NCI-H2171 (cell line): ENCODE measurements at regions not wholly inside any gene's neighbourhood (a gene's known extent, or its start where the extent isn't known, plus 50 kb on each side); places are given as distances from the start of the nearest gene placed in this dataset.

Source experiments
- DNase-seq: peaks from one replicate; lab custom pipeline; 2025; lab: John Stamatoyannopoulos, UW

- DNase-seq, result no peak
These were observed 840.8 kb upstream of the HTR2C start for GRCh38 chrX:113743069-113743468.

- DNase-seq, result no peak
These were observed 842.1 kb upstream of the HTR2C start for GRCh38 chrX:113741744-113742143.

GRCh38 chrX:113728937-113729336 lies 854.9 kb upstream of the HTR2C start:
- DNase-seq, result no peak

DNA sequence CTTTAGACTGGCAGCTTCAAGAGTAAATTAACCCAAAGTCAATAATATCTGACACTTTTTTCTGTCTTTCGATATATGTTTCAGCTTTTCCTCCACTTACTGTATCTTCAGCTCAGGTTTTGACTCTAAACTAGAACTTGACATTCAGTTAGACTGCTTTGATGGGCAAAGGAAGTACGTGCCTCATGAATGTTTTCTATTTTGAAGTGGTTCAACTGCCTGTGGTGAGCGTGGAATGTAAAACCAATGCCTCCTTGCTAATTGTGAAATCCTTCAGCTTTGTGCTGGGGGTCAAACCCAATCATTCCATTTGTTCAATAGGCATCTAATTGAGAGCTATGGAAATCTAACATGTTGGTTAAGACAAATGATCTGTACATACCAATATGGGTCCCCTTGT lies 857.0 kb upstream of the HTR2C start:
- DNase-seq, result no peak

DNA sequence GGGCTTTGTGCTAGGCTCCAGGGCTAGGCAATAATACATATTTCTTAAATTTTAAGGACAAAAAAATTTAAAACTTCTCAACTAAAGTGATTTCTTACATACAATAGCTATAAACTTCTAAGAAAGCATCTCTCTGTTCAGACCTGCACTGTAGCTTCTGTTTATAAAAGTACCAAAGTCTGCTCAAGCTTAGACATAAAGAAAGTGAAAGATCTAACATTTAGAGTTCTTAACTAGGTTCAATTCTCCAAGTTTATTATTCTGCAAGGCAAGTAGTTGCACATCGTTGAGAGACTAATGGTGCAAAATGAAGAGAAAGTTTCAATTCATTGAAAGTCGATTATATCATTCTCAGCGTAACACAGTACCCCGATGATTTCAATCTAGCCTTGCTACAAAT lies 857.4 kb upstream of the HTR2C start:
- DNase-seq, result no peak

GRCh38 chrX:113726009-113726408 lies 857.9 kb upstream of the HTR2C start:
- DNase-seq, result no peak

- DNase-seq, result no peak
These were observed 859.3 kb upstream of the AMOT start for GRCh38 chrX:113699939-113700338.

GRCh38 chrX:113675278-113675677 lies 834.6 kb upstream of the AMOT start:
- DNase-seq, result no peak

GRCh38 chrX:113651306-113651705 lies 810.7 kb upstream of the AMOT start:
- DNase-seq, result no peak

DNA sequence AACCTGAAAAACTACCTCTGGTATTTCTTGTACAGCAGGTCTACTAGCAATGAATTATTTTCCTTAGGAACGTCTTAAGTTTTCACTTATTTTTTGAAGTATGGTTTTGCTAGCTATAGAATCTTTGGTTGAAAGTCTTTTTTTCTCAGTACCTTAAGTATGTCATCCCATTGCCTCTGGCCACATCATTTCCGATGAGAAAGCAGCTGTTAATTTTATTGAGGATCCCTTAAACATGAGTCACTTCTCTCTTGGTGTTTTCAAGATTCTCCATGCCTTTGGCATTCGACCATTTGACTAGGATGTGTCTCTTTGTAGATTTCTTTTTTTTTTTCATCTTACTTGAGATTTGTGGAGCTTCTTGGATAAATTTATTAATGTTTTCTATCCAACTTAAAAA lies 803.8 kb upstream of the AMOT start:
- no peak for DNase-seq

DNA sequence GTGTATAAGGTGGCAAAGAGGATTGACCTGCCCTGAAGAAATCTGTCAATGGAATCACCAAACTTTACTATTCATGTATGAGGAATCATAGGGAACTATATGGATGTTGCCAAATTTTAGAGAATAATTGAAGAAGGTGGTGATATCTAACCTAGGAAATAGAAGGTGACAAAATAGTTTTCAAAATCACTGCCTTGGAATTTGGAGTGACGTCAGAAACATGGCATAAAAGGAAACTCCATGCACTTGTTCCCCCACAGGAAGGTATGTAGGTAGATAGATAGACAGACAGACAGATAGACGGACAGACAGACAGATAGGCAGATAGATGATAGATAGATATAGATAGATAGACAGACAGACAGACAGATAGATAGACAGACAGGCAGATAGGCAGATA lies 793.9 kb upstream of the AMOT start:
- no peak for DNase-seq

DNA sequence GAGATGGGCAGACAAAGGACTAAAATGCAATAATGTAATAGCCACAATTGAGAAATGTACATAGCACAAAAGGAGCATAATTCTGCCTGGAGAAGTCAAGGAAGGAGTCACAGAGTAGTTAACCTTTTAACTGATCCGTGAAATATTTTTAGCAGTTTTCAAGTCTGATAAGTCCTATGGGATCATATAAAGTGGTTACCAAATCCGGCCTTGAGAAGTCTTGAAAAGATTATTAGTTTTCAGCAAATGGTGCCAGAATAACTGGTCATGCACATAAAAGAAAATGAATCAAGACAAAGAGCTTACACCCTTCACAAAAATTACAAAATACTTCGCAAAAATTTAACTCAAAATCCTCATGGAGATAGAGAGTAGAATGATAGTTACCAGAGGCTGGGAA lies 788.7 kb upstream of the AMOT start:
- DNase-seq, result no peak

- no peak for DNase-seq
These were observed 753.7 kb upstream of the AMOT start for GRCh38 chrX:113594123-113594841.

DNA sequence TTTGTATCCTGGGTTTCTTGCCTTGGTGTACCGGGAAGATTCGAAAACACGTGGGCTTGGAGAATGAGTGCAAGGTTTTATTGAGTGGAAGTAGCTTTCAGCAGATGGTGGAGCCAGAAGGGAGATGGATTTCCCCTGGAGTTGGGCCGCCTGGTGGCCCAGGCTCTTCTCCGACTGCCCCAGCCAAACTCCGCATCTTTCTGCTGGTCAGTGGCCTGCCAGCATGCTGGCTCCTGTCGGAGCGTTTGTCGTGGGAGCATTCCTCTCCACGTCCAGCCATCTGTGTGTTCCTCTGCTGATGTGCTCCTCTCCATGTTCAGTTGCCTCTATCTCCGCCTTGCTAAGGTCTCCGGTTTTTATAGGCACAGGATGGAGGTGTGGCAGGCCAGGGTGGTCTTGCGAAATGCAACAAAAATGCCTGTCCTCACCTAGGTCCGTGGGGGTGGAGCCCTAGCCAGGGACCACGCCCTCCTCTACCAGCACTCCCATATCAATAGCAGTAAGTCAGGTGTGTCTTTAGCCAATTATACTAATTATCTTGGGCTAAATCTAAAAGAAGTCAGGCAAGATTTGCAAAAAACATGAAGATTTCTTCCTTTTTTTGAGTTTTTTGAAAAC lies 745.8 kb upstream of the AMOT start:
- no peak for DNase-seq

GRCh38 chrX:113580486-113580885 lies 739.9 kb upstream of the AMOT start:
- DNase-seq, result no peak

- no peak for DNase-seq
These were observed 717.9 kb upstream of the AMOT start for GRCh38 chrX:113558576-113558975.

GRCh38 chrX:113551919-113552318 lies 711.3 kb upstream of the AMOT start:
- DNase-seq, result no peak

GRCh38 chrX:113548308-113549015 lies 707.8 kb upstream of the AMOT start:
- DNase-seq, result no peak

GRCh38 chrX:113545040-113545439 lies 704.4 kb upstream of the AMOT start:
- no peak for DNase-seq

DNA sequence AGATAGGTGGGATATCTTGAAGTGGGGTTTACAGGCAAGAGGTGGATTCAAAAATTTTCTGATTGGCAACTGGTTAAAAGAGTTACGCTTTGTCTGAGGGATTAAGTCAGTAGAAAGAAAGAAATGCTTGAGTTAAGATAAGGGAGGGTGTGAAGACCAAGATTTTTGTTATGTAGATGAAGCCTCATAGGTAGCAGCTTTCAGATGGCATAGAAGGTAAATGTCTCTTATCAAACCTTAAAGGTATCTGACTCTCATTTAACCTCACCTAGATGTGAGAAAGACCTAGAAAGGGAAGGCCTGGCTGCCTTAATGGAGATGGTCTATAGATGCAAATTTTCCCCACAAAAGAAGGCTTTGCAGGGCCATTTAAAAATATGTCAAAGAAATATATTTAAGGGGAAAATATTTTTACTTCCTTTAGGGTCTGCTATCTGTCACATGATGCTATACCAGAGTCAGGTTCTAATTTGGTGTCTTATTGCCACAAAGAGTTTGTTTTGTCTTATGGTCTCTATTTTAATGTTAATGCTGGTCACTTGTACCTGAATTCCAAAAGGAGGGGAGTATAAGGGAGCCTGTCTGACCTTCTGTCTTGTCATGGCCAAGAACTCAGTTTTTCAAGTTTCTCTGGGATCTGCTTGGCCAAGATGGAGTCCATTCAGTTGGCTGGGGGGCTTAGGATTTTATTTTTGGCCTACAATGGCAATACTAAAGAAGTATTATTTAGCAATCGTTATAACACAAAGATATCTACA lies 699.1 kb upstream of the AMOT start:
- DNase-seq, result no peak

DNA sequence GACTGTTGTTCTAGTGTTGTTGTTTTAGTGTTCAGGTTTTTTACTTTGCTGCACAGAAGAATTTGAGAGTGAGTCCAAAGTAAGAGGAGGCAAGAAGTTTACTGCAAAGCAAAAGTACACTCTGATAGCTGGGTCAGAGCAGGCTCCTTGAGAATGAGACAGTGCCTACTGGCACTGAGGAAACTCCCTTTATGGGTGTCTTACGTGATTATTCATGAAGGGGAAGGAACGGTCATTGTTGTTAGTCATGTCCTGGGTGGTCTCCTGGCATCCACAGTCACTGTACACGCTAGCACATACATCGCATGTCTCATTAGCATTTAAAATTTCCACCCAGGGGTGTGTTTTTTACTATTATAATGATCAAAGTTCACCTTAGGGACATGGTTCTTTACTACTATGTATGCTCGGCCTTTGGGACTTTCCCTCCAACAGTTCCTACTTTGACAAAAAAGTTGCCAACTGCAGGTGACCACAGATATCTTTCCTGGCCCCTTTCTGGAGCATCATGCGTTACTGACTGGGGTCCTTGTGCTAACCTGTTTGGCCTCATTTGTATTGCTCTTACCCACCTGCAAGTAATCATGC lies 688.9 kb upstream of the AMOT start:
- no peak for DNase-seq

DNA sequence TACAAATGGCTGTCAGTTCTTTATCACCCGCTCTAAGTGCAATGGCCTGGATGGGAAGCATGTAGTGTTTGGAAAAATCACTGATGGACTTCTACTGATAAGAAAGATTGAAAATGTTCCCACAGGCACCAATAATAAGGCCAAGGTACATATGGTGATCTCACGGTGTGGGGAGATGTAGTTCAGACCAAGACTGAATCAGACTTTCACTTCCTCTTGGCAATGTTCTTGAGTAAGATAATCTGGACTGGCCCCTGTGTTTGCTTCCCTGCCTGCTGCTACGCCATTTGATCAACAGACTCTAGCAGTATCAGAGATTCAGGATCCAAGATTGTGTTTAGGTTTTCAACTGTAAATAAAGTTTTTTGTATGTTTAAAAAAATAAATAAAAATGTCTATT lies 682.2 kb upstream of the AMOT start:
- no peak for DNase-seq
